GM11168 (cell line): ENCODE measurements at regions not wholly inside any gene's neighbourhood (a gene's known extent, or its start where the extent isn't known, plus 50 kb on each side); places are given as distances from the start of the nearest gene placed in this dataset.

Experiments
- in situ Hi-C: fragments of 300-500 bp; cut with MboI; formaldehyde crosslinking; loops from one replicate; pipeline ENCODE4 v1.12.0; 2022; ENCODE audit warnings: low sequenced_read_pairs; ENCODE audit not compliant: unreplicated experiment

DNA sequence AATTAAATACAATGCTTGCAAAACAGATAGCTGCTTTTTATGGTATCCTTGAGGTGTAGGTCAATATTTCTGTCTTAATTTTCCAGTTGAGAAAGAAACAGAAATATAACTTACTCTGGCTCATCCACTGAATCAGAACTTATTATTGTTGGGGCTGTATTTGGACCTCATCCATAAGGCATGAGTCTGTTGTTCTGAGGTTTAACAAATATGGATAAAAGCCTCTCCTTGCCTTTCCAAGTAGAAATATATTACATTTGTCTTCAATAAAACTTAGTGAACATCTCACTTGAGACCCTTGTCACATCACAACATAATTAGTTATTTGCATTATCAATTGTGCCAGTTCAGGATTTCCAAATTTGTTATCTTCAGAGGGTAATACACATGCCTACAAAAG, 525.8 kb downstream of the AGTPBP1 start:
- in situ Hi-C loops = no loop called here

DNA sequence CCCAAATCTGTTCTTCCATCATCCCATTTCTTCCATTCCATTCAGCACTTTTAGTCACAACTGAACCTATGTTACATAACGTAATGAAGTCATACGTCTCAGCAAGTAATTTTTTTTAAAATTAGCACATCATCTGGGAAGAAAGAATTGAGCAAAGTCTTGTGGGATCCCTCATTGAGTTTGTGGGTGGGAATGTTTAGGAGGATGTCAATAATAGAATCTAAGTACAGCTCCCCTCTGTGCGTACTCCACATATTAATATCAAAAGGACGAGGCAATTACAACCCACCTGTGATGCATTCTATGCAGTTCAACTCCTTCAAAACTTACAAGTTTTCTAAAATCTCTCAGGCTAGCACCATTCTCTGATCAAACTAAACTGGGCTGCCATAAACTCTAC, 526.3 kb downstream of the AGTPBP1 start:
- in situ Hi-C loops = no loop called here

DNA sequence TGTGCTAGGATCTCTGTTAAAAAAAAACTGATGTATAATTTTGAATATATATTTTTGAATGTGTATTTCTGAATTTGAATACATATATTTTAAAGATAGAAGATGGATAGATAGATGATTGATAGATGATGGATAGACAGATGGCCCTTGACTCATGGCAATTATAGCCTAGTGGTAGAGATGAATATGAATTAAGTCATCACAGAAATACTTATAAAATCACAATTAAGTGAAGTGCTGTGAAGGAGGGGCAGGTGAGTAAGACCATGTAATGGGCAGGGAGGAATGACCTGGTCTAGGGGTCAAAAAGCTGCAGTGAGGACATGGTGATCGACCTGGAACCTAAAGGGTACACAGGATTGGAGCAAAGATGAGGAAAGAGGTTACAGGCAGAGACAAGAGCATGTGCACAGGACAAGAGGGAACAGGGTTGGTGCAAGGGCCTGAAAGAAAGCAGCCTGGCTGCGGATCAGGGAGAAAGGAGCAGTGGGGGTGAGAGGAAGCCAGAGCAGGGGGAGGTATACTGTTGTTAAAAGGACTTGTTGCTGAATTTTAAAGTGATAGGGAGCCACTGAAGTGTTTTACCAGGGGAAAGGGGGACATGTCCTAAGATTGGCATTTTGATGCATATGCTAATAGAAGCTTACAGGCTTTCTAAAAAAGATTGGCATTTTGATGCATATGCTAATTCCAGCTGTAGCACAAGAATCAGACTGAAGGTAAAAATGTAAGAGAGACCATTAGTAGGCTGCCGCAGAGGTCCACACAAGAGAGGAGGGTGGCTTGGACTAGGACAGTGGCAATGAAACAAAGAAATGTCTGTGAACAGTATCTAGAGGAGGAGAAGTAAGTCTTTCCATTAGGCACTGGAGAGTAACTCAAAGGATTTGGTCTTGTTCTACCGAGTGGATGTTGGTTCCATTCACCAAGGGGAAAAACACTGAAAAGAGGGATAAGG, 527.8 kb downstream of the AGTPBP1 start:
- in situ Hi-C loops = no loop called here

DNA sequence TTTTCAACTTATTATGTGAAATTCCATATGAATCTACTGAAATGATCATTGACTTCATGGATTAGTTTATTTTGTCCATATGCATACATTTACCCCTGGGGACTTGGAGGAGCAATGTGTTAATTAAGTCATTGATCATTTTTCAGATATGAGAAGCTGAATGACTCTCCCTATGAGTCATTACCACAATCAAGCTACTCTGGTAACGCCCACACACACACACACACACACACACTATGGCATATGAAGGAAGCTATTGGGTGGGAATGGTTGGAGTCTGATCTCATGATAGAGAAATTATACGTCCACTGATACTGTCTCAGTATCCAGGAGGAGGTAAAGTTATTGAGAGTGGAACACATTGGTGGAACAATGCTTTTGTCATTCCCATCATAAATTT, 528.9 kb downstream of the AGTPBP1 start:
- in situ Hi-C loops = no loop called here

DNA sequence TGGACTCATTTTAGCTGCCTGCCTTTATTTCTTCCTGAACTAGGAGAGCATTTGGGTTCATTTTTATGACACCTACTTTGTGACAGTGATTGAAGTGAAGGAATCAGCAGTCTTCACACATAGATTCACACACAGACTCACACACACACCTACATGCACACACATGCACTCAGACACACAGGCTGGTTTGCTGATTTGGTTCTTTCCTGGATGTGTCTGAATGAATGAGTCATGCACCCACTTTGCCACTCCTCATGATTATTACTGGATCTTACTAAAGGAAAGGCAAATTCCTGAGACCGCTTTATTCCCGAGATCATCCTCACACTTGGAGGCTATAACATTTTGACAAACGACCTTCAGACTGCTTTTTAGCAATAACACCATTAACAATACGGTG, 529.5 kb downstream of the AGTPBP1 start:
- in situ Hi-C loops = no loop called here

DNA sequence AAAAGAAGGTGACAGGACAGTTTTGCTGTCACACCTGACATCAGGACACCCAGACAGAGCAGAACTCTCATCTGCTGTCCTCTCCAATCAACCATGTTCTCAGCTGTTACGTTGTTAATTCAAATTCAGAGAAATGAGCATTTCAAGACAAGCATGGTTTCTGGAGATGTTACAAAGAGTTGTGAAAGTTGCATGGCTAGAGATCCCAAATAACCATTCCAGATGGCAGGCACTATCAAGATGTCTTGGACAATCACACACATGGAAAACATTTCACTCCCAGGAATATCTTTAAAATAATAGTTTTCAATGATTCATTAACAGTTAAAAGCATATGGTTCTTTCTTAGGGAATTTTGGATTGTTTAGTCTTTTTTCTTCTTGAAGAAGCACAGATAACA, 533.1 kb downstream of the AGTPBP1 start:
- in situ Hi-C loops = no loop called here

DNA sequence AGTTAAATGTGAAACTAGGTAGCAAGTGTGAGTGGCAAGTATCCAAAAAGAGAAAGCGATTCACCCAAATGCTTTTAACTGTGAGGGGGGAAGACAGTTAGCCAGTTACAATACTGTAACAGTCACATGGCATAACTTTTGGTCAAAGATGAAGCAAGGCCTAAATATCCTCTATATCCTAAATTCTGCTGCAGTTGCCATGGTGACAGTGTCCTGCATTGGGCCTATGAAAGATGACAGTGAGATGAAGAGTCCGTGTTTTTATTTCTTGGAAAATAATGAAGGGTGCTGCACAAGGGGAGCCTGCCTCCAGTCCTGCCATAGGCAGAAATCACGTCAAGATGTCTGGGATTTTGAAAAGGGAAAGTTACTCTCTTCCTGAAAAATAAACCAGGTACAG, 534.6 kb downstream of the NTRK2 start:
- in situ Hi-C loops = no loop called here

DNA sequence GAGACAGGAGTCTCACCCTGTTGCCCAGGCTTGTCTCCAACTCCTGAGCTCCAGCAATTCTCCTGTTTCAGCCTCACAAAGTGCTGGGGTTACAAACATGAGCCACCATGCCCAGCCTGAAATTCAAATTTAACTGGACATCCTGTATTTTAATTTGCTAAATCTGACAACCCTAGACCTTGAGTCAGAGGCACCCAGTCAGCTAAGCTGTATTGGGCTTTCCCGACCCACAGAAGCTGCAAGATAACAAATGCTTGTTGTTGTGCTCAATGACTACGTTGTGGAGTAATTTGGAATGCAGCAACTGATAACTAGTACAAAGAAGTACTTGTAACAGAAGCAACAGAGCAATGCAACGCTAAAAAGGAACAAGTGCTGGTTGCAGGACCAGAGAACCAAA, 533.1 kb downstream of the NTRK2 start:
- in situ Hi-C loops = no loop called here

DNA sequence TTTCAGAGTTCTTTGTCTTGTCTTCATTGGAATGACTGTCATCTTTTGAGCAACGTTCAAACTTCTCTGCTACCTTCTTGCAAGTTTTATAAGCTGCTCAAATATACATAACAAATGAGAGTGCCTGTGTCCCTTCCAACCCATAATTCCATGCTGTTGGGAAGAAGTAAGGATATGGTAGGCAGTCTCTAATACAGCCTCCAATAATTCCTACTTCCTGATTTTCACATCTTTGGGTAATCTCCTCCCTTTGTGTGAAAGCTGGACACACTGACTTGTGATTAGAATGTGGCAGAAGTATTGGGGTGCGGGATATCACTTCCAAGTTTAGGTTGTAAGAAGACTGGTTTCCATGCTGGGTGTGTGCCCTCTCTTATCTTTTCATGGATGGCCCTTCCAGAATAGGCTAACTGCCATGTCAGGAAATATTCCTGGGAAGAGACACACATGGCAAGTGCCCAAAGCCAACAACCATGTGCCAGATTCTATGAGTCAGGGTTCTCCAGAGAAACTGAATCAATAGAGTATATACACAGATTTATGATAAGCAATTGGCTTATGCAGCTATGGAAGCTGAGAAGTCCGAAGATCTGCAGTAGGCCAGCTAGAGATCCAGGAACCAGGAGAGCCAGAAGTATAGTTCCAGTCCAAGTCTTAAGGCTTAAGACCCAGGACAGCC, 531.3 kb downstream of the NTRK2 start:
- in situ Hi-C loops = no loop called here

DNA sequence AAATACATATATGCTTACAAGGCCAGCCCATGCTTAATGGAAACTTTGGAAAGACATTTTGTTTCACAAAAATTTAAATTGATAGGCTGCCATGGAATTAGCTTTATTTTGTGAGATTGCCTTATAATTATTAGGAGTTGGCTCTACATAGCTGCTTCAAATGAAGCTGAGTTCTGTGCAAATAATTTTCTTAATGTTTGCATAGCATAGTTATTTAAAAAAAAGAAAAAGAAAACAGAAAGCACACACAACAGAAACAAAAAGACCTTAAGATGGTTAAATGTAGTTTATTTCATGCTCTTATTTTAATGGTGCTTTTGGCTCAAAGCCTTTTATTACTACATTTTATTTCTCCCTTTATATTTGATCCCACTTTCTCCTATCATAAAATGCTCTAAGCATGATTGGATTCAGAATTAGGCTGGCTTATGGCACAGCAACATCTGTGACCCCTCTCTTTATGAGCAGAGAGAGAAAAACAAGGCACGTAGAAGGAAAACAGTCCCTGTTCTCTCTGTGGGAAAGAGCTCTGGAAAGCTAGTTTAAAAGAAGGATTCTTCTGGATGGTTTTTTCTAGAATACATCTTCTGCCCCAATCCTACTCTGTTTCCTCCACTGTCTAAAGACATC, 530.5 kb downstream of the NTRK2 start:
- in situ Hi-C loops = no loop called here

DNA sequence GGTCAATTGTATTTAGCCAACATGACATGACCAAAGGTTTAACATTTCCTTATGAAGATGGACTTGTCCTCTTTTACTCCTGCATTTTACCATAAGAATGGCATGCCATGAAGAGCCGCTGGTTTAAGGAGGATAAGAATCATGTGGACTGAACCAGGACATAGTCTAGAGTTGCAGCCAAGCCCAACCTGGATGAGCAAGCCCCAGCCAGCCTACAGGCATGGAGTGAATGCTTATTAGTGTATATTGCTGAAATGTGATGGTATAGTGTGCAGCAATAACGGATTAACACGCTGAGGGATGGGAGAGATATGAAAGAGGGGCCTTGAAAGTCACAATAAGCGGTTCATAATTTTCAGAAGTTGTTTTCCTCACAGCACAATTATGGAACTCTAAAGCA, 523.2 kb downstream of the NTRK2 start:
- in situ Hi-C loops = no loop called here

DNA sequence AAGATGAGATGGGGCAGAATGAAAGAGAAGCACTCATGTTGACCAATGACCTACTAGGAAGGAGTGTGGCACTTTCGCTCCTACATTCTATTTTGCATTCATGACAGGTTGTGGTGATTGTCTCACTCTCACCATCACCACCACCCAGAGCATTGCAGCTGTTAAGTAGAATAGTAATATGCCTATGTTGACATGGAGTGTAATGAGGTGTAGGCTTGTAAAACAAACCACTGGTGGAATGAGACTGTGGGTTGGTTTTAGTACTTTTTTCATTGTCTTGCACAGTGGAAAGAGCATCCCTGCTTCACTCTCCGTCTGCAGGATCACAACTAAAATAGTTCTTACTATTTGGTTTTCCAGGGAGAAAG, 516.7 kb downstream of the NTRK2 start:
- in situ Hi-C loops = no loop called here

DNA sequence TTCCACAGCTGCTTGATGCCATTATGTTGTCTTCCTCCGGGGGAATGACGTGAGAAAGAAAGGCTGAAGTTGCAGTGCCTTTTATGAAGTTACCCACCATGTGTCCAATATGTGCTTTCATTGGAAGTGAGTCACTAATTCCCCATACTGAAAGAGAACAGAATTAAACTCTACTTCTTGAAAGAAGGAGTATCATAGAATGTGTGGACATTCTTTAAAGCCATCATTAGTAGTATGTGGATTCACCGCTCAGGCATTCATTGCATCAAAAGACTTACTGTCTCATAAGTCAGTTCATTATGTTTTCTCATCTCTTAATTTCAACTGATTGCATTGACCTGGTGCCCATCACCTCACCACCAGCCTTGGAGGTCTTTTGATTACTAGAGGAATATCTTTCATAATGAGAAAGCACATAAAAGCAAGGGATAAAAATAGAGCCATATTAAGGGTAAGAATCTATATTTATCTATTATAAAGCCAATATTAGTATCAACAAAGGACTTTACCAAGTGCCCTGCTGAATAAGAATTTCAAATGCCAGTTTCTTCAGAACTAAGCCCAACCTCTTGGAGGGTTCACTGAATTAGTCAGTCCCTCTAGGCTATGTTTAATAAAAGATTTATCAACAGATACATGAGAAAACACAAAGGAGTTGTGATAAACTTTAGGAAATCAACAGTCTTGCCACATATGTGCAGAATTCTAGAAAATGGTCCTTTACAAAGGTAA, 516.1 kb downstream of the NTRK2 start:
- in situ Hi-C loops = no loop called here

DNA sequence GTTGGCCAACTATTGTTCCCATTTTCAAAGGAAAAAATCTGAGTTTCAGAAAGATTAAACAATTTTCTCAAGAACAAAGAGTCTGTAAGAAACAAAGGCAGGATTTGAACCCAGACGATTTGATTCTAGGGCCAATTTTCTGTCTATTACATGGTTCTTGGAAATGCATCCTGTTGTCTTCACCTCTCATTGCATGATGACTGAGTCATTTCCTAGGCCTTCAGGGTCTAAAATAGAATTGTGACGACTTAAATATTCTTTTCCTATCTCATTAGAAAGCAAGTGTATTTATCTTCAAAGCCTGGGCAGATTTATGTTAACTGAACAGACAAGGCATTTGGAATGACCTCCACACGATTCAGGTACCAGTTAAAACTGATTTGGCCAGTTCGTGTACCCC, 512.9 kb downstream of the NTRK2 start:
- in situ Hi-C loops = no loop called here

DNA sequence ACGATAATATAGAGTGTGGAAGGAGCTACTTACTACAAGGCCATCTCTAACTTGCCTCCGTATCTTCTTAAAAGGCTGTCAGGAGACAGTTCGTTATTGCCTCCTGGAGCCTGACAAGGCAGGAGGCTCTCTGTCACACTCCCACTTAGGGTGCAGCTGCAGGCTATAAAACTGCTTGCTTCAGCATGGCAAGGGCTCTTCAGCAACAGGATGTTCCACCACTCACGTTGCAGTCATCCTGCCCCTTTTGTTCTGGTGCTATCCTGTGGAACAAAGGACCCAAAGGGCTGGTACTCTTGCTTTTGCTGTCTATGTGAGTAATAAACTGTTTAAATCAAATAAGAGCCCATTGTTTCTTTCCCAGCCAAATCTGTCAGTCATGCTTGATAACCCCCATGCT, 508.9 kb downstream of the NTRK2 start:
- in situ Hi-C loops = no loop called here

DNA sequence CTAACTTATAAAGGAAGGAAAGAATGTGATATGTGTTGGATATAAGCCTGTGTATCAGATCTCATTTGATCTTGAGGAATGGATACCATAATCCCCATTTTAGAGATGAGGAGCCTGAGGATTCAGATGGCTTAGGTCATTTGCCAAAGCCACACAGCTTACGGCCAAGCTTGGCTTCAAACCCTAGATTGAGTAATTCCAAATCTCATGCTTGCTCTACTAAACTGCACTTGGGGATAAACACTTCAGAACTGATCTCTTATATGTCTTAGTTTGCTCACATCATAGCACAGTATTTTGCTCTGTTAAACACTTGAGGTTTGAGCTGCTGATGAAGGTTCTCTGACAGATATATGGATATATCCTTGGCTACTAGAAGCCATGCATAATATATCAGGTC, 504.4 kb downstream of the NTRK2 start:
- in situ Hi-C loops = no loop called here

DNA sequence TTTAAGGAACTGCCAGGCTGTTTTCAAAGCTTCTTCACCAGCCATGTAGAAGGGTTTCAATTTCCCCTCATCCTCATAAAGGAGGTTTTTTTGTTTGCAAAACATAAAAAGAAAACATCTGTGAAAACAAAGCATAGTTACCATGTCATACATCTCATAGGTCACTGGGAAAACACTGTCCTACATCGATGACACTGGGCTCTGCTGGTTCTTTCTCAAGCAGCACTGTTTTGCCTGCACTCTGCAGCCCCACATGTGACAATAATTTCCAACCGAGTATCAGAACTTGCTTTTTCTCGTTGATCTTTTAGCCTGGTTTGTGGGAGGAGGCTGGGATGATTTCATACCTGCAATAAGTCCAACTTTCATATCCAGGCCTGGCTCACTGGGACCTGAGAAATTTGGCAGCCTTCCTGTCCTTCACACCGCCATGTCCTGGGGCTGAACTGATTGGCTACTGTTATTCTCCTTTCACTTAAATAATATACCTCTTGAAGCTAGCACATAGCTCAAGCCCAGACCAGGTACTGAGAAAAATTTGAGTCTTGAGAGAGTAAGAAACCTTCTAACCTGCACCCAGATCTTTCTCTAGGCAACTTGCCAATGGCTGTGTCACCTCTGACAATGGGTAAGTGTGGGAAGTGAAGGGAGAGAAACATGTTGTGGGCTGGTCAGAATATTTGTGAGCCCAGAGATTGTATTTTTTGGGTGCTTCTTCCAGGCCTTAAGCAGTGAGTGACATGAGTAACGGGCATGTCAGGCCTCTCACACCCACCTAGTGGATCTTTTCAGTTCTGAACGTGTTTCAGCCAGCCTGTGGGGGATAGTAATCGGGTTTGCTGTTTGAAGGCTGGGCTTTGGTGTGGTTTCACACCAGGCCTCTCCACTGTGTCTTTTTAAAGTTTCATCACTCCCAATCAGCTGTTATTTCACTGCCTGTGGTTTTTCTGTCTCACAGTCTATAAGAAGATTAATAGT, 502.8 kb downstream of the NTRK2 start:
- in situ Hi-C loops = no loop called here

DNA sequence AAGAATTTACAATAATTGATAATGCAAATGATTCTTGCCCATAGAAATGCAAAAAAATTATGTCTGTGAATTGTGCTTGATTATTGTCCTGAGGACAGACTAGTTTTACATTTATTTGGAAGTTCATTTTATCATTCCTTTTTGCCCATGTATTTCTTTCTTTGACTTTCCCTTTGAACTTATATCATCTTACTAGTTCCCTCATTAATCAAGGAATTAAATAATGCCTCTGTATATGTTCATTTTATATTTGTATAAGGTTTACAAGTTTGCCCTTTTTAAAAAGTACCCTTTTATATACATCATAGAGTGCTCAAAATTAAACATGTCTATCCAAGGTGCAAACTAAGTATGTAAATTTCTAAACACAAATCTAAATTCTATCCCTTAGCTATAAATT, 501.6 kb downstream of the NTRK2 start:
- in situ Hi-C loops = no loop called here

DNA sequence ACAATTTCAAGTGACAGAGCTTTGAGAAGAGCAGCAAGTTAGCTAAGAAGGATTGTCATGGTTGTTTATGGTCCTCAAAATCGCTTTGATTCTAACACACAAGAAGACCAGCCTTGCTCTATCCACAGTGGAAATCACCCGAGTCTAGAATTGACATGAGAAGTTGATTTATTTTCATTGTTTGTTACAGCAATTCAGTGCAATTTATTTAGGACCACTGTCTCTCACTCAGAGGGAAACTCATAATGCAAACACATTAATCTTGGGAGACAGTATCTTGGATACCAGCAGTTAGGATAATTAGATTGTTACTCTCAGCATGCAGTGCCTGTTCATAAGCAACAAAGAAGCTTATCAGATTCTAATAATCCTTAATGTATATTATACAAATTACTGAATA, 498.9 kb downstream of the NTRK2 start:
- in situ Hi-C loops = no loop called here

DNA sequence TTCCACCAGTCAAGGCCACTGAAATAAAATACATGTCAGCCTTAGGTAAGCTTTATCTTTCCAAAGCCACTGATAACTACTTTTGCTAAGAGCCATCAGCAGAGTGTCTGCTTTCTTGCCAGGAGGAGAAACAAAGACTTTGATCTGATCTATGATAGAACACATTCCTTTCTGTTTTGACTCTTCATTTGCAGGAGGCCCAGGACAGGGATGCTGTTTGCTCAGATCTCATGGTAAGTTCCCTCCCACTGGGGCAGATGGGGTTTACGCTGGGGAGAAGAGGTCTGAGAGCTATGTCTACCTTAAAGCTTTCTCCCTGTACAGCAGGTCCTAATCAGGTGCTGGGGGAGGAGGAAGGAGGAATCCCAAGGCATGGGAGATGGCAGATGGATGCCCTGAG, 497.6 kb downstream of the NTRK2 start:
- in situ Hi-C loops = no loop called here
